ENCODE measurements at regions not wholly inside any gene's neighbourhood (a gene's known extent, or its start where the extent isn't known, plus 50 kb on each side); places are given as distances from the start of the nearest gene placed in this dataset.

DNA sequence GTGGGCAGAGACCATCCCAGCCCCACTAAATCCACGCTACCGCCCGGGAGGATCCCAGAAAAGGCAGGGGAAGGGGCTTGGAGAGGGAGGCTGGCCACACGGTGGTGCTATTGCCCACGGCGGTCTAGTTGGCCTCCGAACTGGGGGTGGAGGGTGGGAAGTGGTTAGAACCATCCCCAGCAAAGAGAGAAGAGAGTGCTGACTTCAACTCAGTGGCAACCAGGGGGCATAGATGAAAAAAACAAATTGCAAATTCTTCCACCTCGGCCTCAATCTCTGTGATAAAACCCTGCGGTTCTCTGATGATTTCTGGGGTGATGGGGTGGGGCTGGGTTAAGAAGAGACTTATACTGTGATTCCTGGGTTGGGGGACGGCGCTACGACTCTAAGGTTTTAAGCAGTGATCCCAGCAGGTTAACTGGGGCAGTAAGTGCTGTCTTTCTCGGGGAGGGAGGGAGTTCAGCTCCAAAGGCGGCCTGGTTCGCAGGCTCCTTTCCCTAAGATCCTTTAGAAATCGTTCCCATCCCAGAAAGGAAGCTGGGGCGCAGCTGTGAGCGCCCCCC lies 154.5 kb upstream of the LYZL2 start:
- intact Hi-C loops (cut with DNase I): no loop called here
- Histone ChIP-seq H3K4me1 (peaks cover 0 to 7% (median 2%) of the 10 kb centered on the region in 4 donors), H3K27me3 (no peaks in the 10 kb centered on the region), H3K9me3 (no peaks in the 10 kb centered on the region), H3K4me3 (peak overlapping the region; percentile 52 to 59 (median 57)), H3K27ac (peak overlapping the region; percentile 56 to 91 (median 71)), H3K36me3 (no peaks in the 10 kb centered on the region)
- no peak for TF ChIP-seq POLR2A (IDR thresholded peaks at IDR 0.05)
- TF ChIP-seq, protein P1, sequence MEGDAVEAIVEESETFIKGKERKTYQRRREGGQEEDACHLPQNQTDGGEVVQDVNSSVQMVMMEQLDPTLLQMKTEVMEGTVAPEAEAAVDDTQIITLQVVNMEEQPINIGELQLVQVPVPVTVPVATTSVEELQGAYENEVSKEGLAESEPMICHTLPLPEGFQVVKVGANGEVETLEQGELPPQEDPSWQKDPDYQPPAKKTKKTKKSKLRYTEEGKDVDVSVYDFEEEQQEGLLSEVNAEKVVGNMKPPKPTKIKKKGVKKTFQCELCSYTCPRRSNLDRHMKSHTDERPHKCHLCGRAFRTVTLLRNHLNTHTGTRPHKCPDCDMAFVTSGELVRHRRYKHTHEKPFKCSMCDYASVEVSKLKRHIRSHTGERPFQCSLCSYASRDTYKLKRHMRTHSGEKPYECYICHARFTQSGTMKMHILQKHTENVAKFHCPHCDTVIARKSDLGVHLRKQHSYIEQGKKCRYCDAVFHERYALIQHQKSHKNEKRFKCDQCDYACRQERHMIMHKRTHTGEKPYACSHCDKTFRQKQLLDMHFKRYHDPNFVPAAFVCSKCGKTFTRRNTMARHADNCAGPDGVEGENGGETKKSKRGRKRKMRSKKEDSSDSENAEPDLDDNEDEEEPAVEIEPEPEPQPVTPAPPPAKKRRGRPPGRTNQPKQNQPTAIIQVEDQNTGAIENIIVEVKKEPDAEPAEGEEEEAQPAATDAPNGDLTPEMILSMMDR (IDR thresholded peaks at IDR 0.05): peak; percentile 76 to 78 (median 76)
- ATAC-seq (peak; percentile 83 to 90 (median 88)), DNase-seq (peak; percentile 82 to 88 (median 83))
- 7% methylated on average over 18 of the region's 18 CpGs for WGBS (ENCODE audit: insufficient coverage, low coverage, low lambda C conversion rate, missing lambda C conversion rate)

DNA sequence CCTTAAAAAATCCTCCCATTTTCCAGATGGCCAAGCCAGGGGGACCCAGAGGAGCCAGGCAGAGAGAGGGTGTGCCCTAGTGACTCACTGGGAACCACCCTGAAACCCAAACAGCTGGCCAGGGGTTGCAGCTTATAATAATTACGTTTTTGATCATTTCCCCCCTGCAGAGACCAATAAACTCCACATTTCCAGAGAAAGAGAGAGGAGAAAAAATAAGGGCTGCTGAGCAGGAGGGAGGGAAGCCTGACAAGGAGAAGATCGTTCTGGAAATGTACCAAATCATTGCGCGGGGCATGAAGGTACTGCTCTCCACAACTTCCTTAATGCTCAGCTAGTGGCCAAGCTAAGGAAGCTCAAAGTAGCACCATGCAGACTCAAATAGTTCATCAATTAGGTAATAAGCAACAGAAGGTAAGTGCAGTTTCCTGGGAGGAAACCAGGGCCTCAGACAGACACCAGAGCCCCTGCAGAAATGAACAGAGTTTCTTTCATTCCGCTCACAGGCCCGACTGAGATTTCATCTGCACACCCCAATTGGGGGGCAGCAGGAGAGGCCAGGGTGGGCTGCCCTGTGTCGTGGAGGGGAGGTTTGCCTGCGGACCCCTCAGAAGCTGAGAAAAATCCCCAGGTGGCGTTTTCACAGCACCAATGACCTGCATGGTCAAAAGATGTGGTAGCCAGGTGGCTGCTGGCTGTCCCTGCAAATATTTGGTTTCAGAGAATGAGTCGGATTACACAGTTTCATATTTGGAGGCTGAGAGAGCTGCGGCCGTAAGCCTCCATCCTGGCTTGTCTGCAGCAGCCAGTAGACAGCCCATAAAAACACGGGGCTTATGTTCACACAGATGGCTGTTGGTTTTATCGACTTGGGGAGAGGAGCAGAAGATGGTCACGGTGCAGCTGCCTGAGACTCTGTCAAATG lies 153.2 kb upstream of the LYZL2 start:
- no peak overlapping the region for H3K27ac ChIP-seq
- no peak for TF ChIP-seq POLR2A (IDR thresholded peaks at IDR 0.05)
- TF ChIP-seq, protein P1 (IDR thresholded peaks at IDR 0.05): no peak
- 51% methylated on average over 12 of the region's 15 CpGs for WGBS (ENCODE audit: insufficient coverage, low coverage, low lambda C conversion rate, missing lambda C conversion rate)

DNA sequence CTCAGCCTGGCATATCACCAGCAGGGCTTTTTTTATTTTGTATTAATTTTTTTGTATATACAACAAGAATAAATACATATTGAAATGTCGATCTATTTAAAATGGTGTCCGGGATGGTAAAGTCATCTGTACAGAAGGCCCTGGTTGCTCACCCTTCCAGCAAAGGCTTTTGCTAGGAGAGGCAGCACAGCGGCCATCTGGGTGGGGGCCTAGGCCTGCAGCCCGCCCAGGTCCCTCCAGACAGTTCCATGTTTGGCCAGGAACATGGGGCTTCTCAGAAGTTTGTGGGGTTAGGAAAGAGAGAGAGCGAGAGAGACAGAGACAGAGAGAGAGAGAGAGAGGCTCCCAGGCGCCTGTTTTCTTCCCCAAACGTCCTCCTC lies 152.6 kb upstream of the LYZL2 start:
- ATAC-seq: no peak
- Histone ChIP-seq H3K27ac (no peak overlapping the region), H3K4me1 (peaks cover 0 to 7% (median 2%) of the 10 kb centered on the region in 4 donors), H3K9me3 (no peaks in the 10 kb centered on the region), H3K36me3 (no peaks in the 10 kb centered on the region), H3K4me3 (no peak overlapping the region), H3K27me3 (no peaks in the 10 kb centered on the region)
- intact Hi-C loops (cut with DNase I): no loop called here
- DNase-seq: no peak
- whole genome bisulfite sequencing (ENCODE audit: insufficient coverage, low coverage, low lambda C conversion rate, missing lambda C conversion rate): 71% methylated on average over 7 of the region's 7 CpGs
- TF ChIP-seq, protein P1 (IDR thresholded peaks at IDR 0.05): no peak
- TF ChIP-seq POLR2A (IDR thresholded peaks at IDR 0.05): no peak

More for the DNA sequence above, 153.2 kb upstream of the LYZL2 start:
- no peaks in the 10 kb centered on the region for H3K9me3 ChIP-seq
- ATAC-seq: no peak
- no peak for DNase-seq
- no peaks in the 10 kb centered on the region for H3K27me3 ChIP-seq
- H3K4me1 ChIP-seq: peaks cover 0 to 7% (median 2%) of the 10 kb centered on the region in 4 donors
- intact Hi-C loops (cut with DNase I): no loop called here
- H3K4me3 ChIP-seq: no peak overlapping the region
- H3K36me3 ChIP-seq: no peaks in the 10 kb centered on the region

DNA sequence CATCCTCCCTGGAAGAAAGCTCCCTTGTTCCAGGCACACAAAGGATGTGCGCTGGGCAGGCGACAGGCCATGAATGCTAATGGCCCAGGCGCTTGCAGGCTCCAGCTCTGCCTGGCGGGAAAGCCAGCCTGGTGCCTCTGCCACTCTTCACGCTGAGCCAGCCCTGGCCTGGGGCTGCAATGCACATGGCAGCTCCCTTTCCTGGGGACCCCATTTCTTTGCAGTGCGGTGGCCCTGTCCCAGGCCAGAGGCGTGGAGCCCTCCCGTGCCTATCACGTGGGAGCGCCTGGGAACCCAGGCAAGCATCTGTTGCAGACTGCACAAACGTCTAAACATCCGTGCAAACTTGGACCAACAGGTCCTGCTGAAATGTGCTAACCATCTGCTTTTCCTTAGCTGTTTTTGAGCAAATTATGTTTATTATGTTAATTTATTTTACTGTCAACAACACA lies 152.1 kb upstream of the LYZL2 start:
- ATAC-seq (no peak), DNase-seq (no peak)
- Histone ChIP-seq H3K36me3 (no peaks in the 10 kb centered on the region), H3K27me3 (no peaks in the 10 kb centered on the region), H3K9me3 (no peaks in the 10 kb centered on the region), H3K27ac (no peak overlapping the region), H3K4me3 (no peak overlapping the region), H3K4me1 (peaks cover 0 to 7% (median 2%) of the 10 kb centered on the region in 4 donors)
- WGBS (ENCODE audit: insufficient coverage, low coverage, low lambda C conversion rate, missing lambda C conversion rate): 67% methylated on average over 2 of the region's 12 CpGs
- TF ChIP-seq, protein P1 (IDR thresholded peaks at IDR 0.05): no peak
- TF ChIP-seq POLR2A (IDR thresholded peaks at IDR 0.05): no peak
- intact Hi-C loops (cut with DNase I): no loop called here
